OCI-M2 (cell line): ENCODE measurements at regions not wholly inside any gene's neighbourhood (a gene's known extent, or its start where the extent isn't known, plus 50 kb on each side); places are given as distances from the start of the nearest gene placed in this dataset.
"Not testable (repeated sequence)": the region's sequence is repeated elsewhere in the genome, so short reads cannot be mapped to it uniquely, and the experiment has no call there.

Experiments
- DNase-seq: peaks from one replicate; lab custom pipeline; 2025; ENCODE audit not compliant: unreplicated experiment; lab: John Stamatoyannopoulos, UW

DNA sequence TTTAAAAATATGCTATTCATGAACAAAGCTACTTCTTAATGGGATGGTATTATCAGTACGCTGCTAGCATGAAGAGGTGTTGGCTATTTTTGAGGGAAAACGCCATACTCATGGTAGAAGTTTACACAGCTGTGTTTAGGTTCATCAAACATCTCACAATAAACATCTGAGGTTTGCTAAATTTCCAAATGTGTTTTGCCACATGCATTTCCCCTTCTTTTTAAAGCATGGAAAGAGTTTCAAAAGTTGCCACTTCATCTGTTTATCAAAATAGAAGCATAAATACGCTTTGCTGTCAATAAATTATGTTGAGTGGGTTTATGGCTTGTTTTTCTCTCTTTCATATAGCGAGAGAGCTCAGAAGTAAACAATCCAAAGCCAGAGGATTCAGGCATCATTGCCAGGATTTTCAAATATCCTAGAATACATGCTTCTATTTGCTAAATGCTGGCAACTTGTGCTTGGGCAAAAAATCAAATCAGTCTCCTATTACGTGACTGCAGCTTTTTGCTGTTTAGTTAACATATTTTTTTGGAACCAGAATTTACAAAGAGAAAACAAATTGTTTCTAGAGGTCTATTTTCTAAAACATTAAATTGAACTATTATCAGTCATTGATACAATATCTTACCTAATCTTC lies 1919.9 kb upstream of the LRRTM1 start:
- no peak for DNase-seq

DNA sequence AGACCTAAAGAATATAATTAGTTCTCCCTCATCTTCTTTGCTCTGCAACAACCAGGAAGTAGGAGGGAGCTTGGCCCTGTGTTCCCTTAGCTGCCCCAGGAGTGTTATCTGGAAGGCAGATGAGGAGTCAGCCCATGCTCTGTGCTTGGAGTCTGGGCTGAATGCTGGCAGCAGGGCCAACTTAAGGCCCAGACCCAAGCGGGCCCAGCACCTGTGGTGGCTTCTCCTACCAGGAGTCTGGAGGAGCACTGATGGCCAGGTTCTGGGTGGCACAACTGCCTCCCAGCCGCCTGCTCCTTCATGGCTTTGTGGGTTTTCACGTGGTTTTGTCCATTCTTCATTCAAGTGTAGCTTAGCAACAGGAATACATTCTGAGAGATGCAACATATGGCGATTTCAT lies 1910.7 kb upstream of the LRRTM1 start:
- no peak for DNase-seq

DNA sequence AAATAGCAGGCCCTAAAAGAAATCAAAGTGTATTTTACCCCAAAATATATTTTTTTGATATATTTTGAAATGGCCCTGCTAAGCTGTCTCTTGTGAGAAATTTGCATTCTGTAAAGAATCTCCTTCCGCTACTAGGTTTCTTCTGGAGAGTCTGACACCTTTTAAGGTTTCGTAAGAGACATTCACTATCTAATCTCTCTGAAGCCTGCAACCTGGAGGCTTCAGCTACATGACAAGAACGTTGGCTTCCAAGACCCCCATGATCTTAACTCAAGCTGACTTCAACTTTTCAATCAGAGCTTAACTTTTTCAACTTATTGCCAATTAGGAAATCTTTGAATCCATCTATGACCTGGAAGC lies 1894.9 kb upstream of the LRRTM1 start:
- no peak for DNase-seq

DNA sequence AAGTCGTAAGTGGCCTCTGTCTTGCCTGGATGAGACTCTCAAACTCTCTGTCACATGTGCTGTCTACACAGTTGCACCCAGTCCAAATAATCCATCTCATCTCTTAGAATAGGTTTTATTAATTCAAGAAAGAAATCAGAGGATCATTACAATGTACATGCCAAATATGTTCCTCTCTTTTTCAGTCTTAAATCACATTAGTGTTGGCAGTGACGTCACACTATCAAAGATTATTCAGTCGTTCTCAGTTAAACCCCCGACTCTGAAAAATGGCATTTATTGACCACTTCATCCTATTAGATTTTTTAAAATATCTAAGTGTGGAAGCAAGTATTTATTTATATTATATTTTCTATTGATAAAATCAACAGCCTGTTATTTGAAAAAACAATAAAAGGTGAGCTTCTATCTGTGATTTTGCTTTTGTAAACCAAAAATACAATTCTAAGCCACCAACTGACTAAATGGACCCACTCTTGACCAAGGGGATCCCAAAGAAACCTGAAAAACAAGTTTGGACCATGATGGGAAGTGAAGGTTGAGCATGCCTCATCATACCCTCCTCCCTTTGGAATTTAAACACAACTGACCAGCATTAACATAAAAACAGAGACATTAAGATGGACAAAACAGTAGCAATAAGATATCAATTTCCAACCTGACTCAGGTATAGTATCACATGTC lies 1894.4 kb upstream of the LRRTM1 start:
- DNase-seq: no peak

DNA sequence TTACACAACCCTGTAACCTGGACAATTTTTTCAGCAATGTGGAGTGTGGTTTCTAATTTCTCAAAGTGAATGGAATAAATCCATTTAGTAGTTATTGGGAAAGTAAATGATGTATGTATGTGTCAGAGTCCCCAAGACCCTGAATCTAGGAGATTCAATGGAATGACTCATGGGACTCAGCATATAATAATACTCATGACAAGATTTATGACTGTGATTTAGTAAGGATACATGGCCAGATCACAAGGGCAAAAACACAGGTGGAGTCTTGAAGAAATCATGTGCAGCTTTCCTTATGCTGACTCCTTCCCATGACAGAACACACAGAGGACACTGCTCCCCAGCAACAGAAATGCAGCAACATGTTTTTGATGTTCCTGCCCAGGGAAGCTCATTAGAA lies 1877.7 kb upstream of the LRRTM1 start:
- no peak for DNase-seq

DNA sequence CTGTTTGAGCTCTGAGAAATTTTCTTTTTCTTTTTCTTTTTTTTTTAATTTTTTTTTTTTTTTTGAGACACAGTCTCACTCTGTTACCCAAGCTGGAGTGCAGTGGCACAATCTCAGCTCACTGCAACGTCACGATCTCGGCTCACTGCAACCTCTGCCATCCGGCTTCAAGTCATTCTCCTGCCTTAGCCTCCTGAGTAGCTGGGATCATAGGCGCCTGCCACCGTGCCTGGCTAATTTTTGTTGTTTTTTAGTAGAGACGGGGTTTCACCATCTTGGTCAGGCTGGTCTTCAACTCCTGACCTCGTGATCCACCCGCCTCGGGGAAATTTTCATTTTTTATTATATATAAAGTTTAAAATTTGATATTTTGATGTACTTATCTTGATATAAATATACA lies 1870.7 kb upstream of the LRRTM1 start:
- not testable (repeated sequence) for DNase-seq

DNA sequence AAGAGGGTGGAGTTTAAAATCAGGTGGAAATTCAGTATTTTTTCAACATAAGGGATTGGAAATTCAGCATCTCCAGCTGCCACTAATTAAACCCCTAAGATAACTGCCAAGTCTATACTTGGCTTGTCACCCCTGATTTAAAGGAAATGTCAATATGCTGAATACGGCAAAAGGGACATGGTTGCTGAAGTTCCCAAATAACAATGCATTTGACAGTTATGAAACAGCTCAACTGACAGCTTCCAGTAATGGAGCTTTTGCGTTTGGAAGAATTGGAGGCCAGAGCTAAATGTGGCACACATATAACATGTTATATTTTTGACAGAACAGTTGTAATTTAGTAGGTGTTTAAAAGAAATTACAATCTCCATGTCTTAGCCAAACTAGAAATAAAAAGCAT lies 1867.9 kb upstream of the LRRTM1 start:
- DNase-seq: no peak

DNA sequence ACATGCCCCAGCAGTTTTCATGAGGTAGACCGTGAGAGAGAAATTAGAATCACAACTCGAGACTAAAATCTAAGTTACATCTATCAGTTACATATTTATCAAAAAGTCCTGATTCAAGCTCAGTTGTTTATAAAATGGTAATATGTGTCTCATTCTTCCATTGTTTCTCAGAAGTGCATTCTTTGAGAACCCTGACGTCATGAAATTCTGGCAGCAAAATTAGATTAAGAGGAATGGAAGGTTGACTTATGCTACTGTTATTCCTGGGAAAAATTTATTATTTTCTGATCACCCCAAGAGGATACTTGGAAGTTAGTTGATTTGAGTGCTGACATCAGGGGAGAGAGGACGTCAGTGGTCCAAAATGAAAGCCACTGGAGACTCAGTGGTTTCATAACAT lies 1864.8 kb upstream of the LRRTM1 start:
- no peak for DNase-seq

DNA sequence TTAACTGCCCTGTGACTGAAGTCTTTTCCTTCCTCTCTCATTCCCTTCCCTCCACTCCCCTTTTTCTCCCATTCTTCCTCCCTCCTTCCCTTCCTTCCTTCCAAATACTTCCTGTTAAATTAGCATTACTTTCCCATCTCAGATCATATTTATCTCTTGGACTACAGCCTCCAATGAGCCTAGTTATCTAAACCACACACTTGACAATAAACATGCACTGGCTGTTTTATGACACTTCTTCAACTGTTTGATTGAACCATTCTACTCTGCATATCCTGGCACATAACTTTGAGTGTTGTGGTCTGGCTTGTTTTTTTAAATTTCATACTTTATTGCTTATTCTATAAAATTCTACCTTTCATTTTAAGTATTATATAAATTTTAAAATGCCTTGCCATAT lies 1860.8 kb upstream of the LRRTM1 start:
- DNase-seq: no peak

DNA sequence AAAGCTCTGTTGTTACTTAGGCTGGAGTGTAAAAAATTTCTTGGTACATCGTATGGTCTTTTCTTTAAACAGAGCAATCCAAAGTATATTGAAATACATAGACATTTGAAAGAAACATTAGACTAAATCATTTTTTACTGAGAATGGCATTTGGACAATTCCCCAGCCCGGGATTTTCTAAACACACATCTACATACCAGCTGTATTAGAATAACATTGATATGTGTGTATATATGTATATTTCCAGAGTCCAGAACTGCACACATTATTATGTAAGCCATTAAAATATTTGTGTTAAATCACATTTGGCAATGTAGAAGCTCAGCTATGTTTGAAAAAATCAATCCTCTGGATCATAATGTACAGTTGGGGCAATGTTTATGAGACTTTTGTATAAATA lies 1853.6 kb upstream of the LRRTM1 start:
- no peak for DNase-seq

DNA sequence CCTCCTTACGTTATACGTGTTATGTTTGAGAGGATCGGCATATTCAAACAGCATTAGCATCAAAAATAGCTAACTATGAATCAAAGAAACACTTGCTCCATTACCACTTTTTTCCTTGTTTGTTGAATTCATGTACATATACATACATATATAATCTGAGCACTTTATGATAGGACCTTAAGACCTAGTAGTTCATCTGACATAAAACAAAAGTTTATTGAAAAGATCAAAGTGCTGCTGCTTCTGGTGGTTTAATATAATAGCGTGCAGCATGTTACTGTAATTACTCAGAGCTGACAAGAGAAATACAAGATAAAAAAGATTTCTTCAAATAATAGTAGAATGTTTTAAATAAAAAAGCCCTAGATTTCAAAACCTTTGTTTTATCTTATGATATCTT lies 1850.9 kb upstream of the LRRTM1 start:
- DNase-seq: no peak

DNA sequence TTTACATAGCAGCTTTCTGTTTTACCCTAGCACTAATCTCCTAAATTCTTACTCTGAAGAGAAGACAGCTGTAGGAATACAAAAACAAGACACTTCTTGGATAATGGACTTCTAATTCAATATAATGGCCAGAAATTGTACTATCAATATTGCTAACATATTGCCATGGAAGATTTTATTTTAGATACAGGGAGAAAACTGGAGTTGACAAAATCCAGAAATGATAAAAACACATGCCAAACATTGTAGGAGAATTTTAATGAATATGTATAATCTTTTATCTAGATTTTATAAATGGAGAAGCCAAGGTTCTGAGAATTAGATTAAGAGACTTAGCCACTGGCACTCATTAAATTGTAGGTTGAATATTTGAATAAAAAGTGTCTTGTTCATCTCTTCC lies 1838.8 kb upstream of the LRRTM1 start:
- DNase-seq: no peak

DNA sequence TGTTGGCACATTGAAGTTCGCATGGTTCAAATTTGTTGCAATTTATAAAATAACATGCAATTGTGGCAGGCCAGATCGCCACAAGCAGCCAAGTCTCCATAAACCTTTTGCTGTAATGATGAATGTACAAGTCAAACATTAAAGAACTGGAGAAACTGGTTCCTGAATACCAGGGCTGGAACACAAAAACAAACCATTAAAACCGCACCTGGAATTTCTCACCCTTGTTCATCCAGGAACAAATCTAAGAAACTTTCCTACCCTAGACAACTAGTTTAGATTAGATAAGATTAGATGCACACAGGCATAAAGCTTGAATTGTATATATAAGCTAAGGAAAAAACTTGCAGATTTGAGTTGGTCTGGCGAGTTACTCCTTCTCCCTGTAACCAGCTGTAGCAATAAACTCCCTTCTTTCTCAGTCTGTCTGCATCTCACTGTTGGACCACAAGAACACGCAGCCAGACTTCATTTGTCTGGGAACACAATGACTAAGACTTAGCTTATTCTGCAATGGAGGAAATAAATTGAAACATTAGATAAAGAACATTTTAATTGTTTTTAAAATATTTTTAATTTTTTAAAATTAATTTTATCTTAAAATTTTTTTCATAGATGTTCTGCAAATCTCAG lies 1835.5 kb upstream of the LRRTM1 start:
- no peak for DNase-seq

DNA sequence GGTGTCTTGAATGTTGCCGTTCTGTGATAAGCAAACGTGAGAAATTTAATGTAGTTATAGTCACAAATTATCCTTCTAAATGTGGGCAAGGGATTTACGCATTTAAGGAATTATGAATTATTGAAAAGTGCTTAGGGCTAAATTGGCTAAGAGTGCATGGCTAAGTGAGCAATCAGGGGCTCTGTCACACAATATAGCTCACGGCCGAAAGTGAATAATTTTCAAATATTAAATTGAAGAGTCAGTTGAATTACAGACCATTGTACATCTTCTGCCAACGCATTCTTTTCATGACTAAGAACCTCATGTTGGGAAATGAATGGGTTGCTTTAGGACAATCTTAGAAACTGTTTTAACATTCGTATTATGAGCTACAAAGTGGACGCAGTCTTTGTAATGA lies 1832.9 kb upstream of the LRRTM1 start:
- DNase-seq: no peak

DNA sequence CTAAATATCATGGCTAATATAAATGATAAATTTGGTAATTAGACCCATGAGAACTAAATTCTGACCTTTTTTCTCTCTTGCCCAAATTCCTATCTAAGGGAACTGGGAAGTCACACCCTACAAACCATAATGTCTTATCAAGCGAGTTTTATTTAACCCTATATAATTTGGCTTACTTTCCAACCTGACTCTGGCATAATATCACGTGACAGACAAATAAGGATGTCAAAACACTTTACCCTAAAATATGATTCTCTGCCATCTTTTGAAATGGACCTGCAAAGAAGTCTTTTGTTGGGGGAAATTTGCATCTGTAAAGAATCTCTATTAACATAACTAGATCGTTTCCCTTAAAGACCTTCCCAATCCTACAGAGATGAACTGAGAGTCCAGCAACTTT lies 1823.5 kb upstream of the LRRTM1 start:
- no peak for DNase-seq

DNA sequence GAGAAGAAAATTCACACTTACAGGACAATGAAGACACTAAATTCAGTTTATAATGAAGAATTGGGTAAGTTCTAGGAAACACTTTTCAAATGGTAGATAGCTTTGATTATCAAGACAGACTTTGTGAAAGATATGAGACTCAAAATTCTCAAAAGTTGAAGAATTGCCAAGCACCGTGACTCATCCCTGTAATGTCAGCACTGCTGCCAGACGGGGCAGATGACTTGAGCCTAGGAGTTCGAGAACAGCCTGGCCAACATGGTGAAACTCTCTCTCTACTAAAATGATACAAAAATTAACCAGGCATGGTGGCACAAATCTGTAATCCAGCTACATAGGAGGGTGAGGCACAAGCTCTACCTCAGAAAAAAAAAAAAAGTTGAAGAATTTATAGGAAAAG lies 1820.1 kb upstream of the LRRTM1 start:
- no peak for DNase-seq

DNA sequence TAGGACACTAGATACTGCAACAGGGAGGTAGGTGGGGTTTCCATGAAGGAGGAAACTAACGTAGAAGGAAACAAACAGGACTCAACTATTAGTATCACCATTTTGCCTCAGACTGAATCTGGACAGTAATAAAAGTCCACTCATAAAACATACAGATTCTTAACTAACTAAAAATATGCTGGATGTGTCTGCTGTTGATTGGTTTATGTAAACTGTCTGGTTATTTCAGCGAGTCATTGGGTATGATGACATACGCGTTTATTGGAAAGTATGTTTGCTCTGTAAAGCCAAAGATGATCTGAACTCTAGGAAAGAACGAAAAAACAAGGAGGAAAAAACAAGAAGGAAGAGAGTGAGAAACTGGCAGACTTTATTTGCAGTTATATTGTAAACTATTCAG lies 1816.1 kb upstream of the LRRTM1 start:
- DNase-seq: no peak

DNA sequence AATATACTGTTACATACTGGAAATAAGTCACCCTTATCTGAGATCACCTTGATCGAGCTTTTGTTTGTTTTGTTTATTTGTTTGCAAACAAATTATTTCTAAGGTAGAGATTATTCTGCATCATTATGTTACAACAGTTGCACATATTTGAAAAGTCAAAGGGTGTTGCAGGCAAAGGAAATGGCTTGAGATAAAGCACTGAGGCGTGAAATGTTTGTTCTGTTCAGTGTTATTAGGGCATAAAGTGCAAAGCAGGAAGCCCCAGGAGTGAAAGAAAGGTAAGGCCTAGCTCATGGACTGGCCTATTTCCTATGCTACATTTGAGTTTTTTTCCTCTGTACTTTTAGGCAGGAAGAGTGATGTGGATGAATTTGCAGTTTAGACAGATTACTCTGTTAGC lies 1815.6 kb upstream of the LRRTM1 start:
- DNase-seq: no peak

DNA sequence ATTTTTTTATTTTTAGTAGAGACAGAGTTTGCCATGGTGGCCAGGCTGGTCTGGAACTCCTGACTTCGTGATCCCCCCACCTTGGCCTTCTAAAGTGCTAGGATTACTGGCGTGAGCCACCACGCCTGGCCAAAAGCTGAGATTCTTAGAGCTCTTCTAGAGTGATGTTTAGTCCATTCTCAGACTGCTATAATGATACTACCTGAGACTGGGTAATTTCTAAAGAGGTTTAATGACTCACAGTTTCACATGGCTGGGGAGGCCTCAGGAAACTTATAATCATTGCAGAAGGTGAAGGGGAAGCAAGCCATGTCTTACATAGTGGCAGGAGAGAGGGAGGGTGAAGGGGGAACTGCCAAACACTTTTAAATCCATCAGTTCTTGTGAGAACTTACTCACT lies 1804.9 kb upstream of the LRRTM1 start:
- DNase-seq: no peak

DNA sequence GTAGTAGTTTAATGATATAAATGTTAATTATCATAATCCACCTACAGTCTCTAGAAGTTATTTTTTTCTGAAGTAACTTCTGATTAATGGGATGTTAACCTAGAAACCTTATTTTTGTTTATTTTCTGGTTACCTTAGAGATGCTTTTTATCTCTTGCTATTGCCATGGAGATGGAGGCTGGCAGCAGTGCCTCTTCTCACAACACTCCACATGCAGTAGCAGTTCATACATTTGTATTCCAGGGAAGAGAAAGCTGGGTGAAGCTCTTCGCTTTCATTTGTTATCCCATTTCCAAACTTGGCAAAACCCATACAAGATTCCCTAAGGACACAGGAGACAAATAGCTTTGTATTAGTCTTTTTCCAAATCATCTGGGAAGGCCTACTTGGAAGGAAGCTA lies 1794.1 kb upstream of the LRRTM1 start:
- no peak for DNase-seq

DNA sequence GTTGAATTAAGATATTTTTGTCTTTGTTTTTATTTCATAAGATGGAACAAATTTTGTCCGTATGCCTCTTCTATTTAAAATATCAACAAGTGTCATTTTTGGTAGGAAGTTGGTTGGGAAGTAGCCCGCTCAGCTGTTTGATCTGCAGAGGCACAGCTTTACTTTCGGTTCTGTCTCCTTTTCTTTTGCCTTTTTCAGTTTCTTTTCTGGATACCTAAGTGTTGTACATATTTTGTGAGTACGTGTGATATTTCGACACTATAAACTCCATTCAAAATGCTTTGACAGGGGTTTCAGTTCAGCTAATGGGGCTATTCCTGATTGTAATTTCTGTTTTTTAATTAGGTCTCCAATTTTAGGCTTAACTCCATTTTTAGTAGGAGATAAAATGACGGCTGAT lies 1785.0 kb upstream of the LRRTM1 start:
- DNase-seq: no peak

DNA sequence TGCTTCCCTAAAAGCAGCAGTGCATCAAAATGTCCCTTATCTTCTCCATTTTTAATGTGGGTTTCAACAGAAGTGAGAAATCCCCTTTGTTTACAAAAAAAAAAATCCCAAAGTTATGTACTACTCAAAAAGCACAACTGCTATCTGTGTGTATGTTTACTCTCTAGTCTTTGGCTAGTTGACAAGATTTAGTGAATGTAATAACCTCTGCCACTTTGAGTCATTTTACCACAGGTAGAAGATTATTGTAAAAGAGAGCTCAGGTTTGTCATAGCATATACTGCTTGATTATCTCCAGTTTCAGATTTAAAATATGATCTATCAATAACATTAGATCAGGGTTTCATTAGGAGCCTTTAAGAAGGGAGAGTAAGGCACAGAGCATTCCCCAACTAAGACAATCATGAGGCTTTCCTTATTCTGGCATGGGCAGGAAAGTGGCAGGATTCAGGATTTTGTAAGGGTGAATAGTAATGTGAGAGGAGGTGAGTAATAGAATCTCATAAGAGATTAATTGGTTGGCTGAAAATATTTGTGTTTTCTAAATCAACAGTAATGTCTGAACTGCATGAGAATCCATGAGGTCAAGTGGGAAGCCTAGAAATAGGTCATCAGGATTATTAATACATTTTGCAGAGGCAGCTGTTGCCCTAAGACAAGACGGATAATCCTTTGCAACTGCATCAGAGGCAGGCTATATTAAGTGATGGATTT lies 1780.3 kb upstream of the LRRTM1 start:
- no peak for DNase-seq
